Stimulated activated CD4-positive, alpha-beta T cell treated with anti-CD3 and anti-CD28 coated beads, Interleukin-2, amount 100 ng/mL, for 4 hours (primary cell): ENCODE measurements at regions not wholly inside any gene's neighbourhood (a gene's known extent, or its start where the extent isn't known, plus 50 kb on each side); places are given as distances from the start of the nearest gene placed in this dataset.
A peak's percentile ranks its signal among the peaks of the same experiment; 100 is the strongest.

Experiments
- DNase-seq: peaks from one replicate; pipeline ENCODE4 v3.0.0-alpha.2; 2020; ENCODE audit warnings: low read depth

DNA sequence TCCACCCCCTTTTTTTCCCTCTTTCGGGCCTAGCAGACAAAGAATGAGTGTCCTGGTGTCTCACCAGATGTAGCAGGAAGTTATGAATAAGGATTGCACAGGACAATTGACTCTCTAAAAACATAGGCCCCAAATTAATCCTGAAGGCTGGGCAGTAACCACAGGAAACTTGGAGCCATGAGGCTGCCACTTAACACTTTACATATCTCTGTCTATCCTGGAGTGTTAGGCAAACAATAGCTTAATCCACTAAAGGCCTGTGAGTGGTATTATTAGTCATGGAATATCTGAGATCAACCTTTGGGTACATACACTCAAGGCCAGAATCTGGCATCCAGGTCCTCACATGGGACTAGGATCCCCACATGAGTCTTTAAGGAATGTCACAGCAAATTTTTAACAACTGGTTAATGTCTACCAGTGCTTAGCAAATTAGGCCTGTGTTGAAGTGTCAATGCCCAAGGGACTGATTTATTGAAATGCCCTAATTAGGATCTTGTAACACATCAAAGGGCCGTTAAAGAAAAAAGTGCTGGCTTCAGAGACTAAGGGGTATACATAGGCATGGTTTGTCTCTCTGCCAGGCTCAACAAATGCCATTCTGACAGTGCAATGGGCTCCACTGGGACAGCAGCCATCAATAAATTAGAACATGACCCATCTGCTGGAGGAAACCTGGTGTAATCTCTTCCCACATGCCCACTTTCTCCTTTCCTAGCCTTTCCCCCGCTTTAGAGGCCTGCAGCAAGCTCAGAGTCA lies 196.7 kb upstream of the TBX20 start:
- DNase-seq, result no peak

DNA sequence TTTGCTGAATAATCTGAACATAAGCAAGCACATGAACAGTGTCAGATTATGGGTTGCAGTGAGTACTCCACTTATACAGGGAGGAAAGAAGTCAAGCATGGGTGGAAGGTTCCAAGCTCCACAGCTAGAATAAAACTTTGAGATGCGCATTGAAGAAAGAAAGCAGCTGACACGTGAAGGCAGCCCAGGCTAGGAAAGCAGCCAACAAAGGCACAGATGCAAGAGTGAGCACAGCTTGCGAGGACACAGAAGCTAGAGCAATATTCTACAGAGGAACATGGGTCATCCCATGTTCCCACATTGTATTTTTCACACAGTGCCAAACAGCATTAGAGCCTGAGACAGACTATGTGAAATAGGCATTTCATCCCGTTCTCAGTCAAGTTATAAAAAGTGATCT lies 194.6 kb upstream of the TBX20 start:
- no peak for DNase-seq

DNA sequence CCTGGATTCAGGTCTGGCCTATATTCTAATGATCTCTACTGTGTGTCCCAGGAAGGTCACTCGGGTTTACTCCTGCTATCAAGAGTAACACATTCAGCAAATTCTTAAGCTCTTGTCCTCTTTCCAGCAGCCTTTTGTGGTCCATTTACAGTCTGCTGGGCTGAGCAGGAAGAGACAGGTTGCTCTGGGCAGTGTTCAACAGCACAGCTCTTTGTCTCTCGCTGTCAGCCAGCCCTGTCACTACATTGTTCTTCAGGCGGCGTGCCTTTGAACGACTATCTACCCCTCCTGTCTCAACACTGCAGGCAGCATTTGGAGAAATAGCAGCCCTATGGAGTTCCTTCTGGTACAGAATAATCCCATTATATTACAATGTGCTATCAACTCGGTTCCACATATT lies 192.2 kb upstream of the TBX20 start:
- DNase-seq, result no peak

DNA sequence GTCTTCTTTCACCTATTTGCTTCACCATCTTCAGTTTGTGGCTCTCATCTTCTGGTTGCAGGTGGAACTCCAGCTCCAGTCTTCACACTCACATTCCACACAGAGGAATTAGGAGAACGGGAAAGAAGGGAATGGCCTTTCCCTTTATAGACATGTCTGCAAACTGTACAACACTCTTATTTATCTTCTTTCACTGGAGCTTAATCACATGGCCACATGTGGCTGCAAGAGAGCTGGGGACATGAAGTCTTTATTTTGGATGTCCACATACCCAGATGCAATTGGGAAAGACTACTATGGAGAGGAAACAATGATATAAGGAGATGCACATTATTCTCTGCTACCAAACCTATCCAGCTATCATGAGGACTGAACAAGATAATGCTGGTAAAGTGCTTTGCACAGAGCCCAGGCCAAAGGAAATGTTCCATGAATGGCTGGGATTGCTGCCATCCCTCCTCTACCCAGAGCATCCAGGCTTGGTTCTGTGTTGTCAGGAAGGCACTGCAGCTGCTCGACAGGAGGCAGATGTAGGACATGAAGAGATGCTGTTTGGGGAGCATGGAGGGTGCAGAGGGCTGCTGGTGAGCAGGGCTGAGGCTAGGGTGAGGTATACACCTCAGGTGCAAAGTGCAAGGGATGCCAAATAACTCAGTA lies 183.8 kb upstream of the TBX20 start:
- DNase-seq, result no peak

DNA sequence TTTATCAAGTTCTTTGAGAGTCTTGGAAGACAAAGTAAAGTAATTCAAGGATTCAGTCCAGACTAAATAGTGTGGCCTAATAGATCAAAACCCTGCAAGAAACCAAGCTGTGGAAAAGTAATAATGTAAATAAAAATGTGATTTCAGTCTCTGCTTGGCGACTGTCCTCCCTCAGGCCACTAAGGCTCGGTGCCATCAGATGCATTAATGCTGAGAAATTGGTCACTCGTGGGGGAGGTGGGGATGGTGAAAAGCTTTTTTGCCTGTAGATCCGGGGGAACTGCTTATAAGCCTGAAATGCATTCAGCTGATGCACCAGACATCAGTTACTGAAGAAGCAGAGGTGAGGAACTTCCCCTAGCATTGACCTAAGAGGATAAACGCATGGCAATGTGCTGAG lies 182.6 kb upstream of the TBX20 start:
- DNase-seq, result no peak

DNA sequence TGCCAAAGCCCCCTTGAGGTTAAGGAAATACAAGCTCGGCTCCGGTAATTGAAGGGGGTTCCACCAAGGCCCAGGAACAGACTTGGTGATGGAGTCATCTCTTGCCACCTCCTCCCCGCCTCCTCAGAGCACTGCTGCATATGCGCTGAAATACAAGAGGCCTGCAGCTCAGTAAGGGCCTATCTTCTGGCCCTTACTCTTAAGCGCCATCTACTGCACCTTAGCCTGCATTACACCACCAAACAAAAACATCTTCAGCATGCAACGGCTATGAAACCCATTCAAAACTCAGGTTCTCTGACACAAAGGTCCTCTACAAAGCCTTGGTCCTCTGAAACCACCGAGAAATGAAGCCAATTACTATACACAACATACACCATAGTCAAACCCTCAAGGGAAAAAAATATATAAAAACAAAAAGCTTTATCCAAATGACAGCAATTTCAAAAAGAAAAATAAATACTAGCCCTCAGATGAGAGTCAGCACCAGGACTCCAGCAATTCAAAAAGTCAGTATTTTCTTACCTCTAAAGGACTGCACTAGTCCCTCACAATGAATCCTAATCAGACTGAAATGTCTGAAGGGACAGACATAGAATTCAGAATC lies 176.8 kb upstream of the TBX20 start:
- no peak for DNase-seq

DNA sequence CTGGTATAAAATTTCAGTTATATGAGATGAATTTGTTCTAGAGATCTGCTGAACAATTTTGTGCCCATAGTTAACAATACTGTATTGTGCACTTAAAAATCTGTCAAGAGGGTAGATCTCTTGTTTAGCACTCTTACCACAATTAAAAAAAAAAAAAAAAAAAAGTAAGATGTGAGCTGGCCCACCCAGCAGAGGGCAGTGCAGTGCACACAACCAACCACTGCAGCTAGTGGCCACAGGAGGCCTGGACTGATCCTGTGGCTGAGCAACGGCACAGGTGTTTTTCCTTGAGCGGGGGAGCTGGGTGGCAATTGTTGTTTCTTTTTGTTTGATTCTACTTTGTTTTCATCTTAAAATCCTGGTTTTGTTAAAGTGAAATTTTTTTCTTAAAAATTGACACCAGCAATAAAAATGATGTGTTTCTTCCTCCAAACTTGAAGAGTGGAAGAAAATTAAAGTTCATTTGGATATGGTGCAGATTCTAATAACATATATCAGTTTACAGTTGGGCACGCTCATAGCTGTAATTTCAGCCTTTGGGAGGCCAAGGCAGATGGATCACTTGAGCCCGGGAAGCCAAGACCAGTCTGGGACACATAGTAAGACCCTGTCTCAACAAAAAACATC lies 171.1 kb upstream of the TBX20 start:
- DNase-seq, result peak; percentile 13

DNA sequence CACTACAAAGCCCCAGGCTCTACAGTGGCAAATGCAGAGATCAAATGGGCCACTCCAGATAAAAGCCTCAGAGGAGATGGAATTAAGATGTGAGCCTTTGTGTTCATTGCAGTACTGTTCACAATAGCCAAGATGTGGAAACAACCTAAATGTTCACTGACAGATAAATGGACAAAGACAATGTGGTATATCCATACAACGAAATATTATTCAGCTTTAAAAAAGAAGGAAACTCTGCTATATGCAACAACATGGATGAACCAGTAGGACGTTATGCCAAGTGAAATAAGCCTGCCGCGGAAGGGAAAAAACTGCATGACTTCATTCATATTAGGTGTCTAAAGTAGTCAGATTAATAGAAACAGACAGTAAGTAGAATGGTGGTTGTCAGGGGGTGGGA lies 170.5 kb upstream of the TBX20 start:
- DNase-seq, result no peak

DNA sequence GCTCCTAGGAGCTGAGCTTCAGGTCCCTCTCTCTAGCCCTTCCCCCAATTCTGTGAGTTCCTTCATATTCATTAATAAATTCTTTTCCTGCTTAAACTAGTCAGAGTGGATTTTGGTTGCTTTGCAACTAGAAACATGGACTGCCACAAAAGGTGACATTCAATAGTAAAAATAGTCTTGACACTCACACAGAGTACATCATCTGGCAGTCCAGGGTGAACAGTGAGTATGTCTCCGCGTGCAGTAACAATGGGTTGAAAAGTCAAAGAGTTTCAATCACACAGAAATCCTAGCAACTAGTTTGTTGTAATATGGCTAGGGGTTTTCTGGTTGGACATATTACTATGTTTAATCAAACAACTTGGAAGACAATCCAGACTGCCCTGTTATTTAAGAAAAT lies 168.8 kb upstream of the TBX20 start:
- DNase-seq, result no peak

DNA sequence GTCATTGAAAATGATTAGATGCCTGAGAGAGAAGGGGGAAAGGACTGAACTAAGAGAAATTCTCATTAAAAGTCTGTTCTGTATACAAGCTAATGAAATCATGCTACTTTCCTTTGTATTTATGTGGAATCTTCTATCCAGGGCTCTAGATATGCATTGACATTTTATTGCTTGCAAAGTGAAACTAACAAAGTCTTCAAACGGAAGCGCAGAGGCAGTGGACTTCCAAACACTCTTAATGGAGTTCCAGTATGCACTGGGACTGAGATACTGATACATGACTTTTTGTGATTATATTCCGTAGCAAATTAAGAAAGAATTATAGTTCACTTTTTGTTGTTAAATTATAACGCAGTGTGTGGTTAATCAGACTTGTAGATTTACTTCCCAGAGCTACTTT lies 166.8 kb upstream of the TBX20 start:
- no peak for DNase-seq

DNA sequence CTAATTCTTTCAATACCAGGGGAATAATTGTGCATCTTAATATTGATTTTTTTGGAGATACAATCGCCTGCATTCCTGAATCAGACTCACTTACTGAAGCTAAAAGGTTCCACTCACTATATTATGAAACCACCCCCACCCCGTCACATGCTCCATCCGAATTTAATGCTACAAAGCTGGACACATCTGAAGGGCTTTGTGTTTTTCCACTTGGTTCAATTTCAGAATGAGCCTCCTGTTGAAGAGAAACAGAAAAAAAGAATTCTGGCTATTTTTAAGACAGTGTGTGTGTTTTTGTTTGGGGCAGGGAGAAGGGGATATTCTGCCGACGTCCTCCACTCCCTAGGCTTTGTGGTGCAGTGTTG lies 165.5 kb upstream of the TBX20 start:
- no peak for DNase-seq

DNA sequence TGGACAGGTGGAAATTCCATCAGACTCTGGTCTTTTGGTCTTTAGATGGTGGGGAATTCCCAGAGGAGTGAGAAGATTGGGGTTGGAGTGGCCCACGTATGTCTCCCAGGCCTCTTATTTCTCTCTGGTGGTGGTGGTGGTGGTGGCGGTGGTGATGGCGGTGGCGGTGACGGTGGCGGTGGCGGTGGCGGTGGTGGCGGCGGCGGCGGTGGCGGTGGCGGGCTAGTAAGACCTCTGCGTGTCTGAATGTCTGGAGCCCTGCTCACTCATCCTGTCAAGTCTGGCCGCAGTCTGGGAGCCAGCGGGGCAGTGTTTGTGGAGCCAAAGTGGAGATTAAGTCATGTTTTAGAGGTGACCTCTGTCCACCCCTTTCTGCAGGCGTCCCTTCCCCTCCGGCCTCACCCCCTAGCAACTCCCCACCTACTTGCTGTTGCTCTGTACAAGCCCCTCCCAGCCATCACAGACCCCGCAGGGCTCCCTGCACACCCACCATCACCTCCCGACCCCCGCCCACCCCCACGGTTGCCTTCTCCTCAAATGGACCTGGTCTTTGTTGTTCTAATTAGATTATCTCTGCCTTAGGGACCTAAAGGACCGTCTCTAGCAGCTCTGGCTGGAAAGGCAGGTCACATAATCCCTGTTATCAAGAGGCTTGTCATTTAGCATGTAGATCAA lies 165.0 kb upstream of the TBX20 start:
- DNase-seq, result no peak

DNA sequence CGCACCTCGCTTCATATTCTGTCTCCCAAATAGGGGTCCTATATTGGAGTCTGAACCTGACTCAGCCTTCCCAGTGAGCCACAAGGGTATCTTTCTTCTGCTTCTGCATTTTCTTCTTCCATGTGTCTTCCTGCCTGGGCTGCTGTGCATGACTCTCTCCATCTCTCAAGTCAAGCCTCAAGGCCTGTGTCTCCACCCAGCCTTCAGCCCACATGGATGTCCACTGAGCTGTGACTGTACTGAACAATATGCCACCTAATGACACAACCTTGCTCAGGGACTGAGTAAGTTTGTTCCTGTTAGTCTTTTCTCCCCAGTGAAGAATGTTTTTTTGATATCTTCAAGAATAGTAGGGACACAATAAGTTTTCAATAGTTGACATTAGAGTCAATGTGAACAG lies 162.7 kb upstream of the TBX20 start:
- DNase-seq, result no peak

DNA sequence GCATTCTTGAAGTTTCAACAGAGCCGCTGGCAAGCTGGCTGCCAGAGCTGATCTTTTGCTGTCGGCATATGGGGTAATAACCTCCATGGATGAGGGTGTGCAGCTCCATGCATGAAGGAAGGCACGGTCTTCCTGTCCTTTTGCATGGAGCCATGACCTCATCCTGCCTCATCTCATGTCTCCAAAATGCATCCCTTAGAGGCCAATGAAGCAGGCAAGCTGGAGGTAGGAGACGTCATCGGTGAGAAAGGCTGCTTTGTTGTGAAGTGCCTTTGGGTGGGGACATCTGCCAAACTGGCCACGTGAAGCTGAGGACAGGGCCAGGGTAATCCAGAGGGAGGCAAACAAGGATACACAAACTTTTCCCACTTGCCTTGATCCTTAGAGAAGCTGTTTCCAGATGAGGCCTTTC lies 161.5 kb upstream of the TBX20 start:
- DNase-seq, result no peak

DNA sequence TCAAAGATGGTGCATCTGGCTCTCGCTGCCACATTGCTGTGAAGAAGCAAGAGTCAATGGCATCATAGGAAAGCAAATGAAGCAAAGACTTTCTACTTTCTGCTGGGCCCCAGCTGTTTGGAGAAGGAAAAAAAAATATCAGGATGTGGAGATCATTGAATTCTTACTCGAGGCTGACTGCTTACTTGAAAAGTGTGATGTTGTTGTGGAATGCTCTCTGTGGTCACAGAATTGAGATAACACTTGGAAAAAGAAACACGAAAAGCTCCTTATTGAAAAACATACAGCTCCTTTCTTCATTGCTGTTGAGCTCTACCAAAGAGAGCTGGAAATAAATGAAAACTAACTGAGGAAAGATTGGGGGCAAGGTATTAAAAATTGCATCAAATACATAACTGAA lies 157.4 kb upstream of the TBX20 start:
- DNase-seq, result no peak

DNA sequence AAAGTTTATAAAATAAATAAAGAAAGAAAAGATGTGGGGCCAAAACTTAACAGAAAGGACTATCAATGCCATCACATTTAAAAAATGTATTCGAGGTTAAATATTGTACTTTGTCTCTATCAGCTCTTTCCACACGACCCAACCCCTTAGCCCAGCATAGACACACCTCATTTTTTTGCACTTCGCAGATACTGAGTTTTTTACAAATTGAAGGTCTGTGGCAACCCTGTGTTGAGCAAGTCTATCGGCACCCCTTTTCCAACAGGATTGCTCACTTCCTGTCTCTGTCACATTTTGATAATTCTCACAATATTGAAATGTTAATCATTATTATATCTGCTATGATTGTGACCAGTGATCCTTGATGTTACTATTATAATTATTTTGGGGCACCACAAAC lies 151.6 kb upstream of the TBX20 start:
- DNase-seq, result no peak

DNA sequence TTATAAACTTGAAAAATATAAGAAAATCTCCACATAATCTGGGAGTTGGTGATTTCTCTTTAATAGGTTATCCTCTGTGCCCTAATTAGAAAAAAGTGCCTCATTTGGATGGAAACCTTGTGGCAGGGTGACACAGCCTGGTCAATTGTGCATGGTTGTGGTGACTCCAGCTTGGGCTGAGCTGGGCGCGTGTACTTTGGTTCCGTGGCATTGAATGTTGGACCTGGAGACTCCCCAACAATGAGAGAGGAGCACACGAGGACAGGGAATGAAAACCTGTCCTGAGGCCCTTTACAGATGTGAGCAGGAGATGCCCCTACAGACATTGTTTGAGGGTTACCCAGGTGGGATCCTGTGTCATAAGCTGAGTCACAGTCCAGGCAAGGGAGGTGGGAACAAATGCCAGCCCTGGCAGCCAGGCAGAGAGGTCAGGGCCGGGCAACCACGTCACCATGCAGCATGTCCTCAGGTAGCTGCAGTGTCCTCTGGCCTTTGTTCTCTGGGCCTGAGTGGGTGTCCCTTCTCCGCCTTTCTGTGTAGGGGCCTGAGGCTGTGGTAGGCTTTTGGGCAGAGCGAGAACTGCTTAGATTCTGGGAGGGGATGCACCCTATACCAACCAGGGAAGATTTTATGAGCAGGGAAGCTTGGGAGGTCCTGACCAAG lies 147.4 kb upstream of the TBX20 start:
- DNase-seq, result no peak

DNA sequence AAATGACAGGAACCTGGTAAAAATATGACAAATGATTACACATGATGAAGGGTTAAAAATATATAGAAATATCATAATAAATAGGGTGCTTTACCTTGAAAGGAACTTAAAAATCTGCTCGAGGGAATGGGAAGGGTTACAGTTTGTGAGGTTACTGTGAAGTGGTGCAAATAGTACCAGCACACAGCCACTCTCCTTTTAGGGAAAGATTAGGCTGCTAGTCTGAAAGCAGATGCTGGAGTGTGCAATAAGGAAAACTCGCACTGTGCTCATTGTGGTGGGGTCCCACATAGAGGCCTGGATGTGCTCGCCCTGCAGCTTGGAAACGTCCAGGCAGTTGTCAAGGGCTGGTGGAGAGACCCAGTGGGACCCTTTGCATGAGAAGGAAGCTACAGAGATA lies 145.9 kb upstream of the TBX20 start:
- no peak for DNase-seq

DNA sequence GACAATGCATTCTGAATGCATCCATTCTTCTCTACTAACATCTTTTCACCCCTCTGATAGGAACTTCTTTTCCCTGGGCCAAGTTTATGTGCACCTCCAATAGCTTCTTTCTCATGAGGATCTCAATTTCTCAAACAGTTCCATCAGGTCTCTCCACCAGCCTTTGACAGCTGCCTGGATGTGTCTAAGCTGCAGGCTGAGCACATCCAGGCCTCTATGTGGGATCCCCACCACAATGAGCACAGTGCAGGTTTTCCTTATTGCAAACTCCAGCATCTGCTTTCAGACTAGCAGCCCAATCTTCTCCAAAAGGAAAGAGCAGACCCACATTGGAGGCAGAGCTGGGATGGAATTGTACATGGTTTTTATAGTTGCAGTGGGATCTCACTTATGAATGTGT lies 145.3 kb upstream of the TBX20 start:
- no peak for DNase-seq

DNA sequence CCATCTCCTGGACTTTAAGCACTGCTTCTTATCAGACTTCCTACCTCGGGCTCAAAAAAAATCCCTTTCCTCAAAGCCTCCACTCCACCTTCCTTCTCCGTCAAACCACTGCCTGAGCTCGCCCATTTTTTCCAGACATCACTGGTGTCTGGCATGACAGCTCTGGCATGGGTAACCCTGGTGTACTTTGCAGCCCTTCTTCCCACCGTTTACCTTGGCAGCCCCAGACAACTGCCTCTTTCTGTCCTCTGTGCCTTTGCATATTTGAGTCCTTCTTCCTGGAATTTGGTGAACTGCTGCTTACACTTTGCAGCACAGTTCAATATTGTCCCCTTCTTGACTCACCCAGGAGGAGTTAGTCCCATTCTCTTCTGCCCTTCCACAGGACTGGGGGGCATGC lies 144.6 kb upstream of the TBX20 start:
- DNase-seq, result no peak

DNA sequence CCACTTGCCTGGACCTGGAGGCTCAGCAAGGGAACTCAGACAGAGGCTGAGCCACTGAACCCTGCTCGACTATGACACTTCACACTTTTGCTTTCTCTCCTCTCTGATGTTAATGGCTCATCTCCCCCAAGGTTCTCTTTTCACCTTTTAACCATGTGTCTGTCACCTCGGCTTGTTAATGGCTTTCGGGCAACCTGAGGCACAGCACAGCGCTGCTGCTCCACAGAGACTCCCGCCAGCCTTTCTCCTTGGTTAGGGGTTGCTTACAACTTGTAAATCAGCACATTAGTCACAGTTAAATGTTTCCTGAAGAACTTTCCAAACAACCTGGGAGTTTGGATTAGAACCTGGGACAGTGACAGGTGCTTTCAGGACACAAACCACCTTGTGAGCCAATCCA lies 136.2 kb upstream of the TBX20 start:
- DNase-seq, result no peak

DNA sequence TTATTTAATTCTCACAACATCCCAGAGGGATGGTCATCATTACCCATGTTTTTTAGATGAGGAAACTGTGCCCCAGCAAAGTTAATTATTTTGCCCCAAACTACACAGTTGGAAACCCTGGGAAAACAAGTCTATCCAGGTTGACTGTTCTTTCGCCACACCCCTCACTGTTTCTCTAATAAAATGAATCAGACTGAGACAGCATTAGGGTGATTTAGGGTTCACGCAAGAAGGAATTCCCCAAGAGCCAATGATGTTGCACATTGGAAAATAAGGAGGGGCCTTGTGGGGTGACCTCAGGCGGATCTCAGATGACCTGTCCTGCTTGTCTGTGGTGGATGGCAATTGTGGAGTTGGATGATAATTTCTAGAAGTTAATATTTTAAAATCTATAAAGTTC lies 135.7 kb upstream of the TBX20 start:
- DNase-seq, result no peak
